Spleen (tissue), 7 donors: ENCODE measurements at regions not wholly inside any gene's neighbourhood (a gene's known extent, or its start where the extent isn't known, plus 50 kb on each side); places are given as distances from the start of the nearest gene placed in this dataset.

Experiments used
- CTCF ChIP-seq, 11 experiments: fragments of 200-600 bp in 7 of 11; fragments of 450-650 bp in 4 of 11; sonication (generic) in 4 of 11; IDR thresholded peaks in 8 of 11; conservative IDR thresholded peaks in 3 of 11; 1 replicate in 7 of 11; 2 replicates in 4 of 11; pipeline versions ENCODE4 v1.4.0 to v1.8.0; 2016 to 2021; ENCODE audit warnings: antibody characterized with exemption in 11 of 11, inconsistent platforms in 4 of 11, mild to moderate bottlenecking in 1 of 11
- POLR2A ChIP-seq, 3 donors: fragments of 450-650 bp; IDR thresholded peaks; one replicate each; pipeline ENCODE4 v1.5.1; 2017; ENCODE audit warnings: antibody characterized with exemption in 3 of 3, mild to moderate bottlenecking in 1 of 3
- POLR2AphosphoS5 ChIP-seq, 3 donors: sonication (generic); formaldehyde crosslinking; IDR thresholded peaks; one replicate each; pipeline ENCODE4 v1.5.1; 2017; ENCODE audit warnings: antibody characterized with exemption in 3 of 3
- donor health status: DM: no; HTN: no; CAD: no; lungs with moderate emphysema.
- donor health status: DM: no; HTN: no; CAD: no.
- donor health status: DM: no; HTN: no; CAD: no.

DNA sequence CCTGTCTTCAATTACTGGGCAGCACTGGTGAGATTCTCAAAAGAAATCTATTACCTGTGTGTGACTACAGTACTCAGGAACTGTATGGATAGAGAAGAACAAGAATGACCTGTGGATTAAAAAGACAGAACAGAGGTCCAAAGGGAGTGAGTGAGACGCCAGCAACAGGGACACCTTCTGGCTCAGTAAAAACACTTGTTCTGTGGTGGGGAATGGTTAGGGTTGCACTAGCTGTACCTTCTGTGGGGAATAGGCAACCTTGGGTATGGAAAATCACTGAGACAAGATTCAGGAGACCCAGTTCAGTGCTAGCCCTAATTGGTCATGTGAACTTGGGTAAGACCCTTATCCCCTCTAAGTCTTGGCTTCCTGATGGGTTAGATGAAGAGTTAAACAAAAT is 986.0 kb downstream of the TSN start:
- TF ChIP-seq CTCF (IDR thresholded peaks at IDR 0.05 in 8 of 11, conservative IDR thresholded peaks at IDR 0.05 in 3 of 11) = no peak
- TF ChIP-seq POLR2AphosphoS5 (IDR thresholded peaks at IDR 0.05) = no peak
- TF ChIP-seq POLR2A (IDR thresholded peaks at IDR 0.05) = no peak
